KMS-11 (cell line): ENCODE measurements at regions not wholly inside any gene's neighbourhood (a gene's known extent, or its start where the extent isn't known, plus 50 kb on each side); places are given as distances from the start of the nearest gene placed in this dataset.
"Not testable (repeated sequence)": the region's sequence is repeated elsewhere in the genome, so short reads cannot be mapped to it uniquely, and the experiment has no call there.

ENCODE experiments used
- H2AFZ ChIP-seq: fragments of 200-600 bp; sonication (generic); 2 replicates; pipeline ENCODE4 v1.6.1; 2016; ENCODE audit warnings: antibody characterized with exemption, mixed run types, low read depth
- H3K27ac ChIP-seq: fragments of 200-600 bp; sonication (generic); 2 replicates; pipeline ENCODE4 v1.6.1; 2016; ENCODE audit warnings: mild to moderate bottlenecking, mixed run types
- H3K27me3 ChIP-seq: fragments of 200-600 bp; sonication (generic); 2 replicates; pipeline ENCODE4 v1.6.1; 2017; ENCODE audit warnings: mild to moderate bottlenecking, low read depth, mixed run types, moderate library complexity; ENCODE audit not compliant: insufficient read depth
- H3K36me3 ChIP-seq: fragments of 200-600 bp; sonication (generic); 2 replicates; pipeline ENCODE4 v1.6.1; 2017; ENCODE audit warnings: mild to moderate bottlenecking, mixed run types; ENCODE audit not compliant: insufficient read depth
- H3K4me1 ChIP-seq: fragments of 200-600 bp; sonication (generic); 2 replicates; pipeline ENCODE4 v1.6.1; 2016; ENCODE audit warnings: mild to moderate bottlenecking, low read depth, mixed run types; ENCODE audit not compliant: poor library complexity, severe bottlenecking
- H3K4me2 ChIP-seq: fragments of 200-600 bp; sonication (generic); 2 replicates; pipeline ENCODE4 v1.7.0; 2016; ENCODE audit warnings: mild to moderate bottlenecking, mixed run types
- H3K4me3 ChIP-seq: fragments of 200-600 bp; sonication (generic); IDR thresholded peaks from 2 replicates; pipeline ENCODE4 v1.6.1; 2017; ENCODE audit warnings: low read depth, low read length, mixed read lengths; ENCODE audit not compliant: insufficient read depth
- H3K79me2 ChIP-seq: fragments of 200-600 bp; sonication (generic); 2 replicates; pipeline ENCODE4 v1.6.1; 2016; ENCODE audit warnings: low read depth, mixed run types; ENCODE audit not compliant: insufficient read depth
- H3K9ac ChIP-seq: fragments of 200-600 bp; sonication (generic); 2 replicates; pipeline ENCODE4 v1.6.1; 2016; ENCODE audit warnings: mild to moderate bottlenecking, mixed run types
- H4K20me1 ChIP-seq: fragments of 200-600 bp; sonication (generic); 2 replicates; pipeline ENCODE4 v1.6.1; 2016; ENCODE audit warnings: mild to moderate bottlenecking, mixed run types; ENCODE audit not compliant: insufficient read depth
- CTCF ChIP-seq: fragments of 200-600 bp; sonication (generic); conservative IDR thresholded peaks from 2 replicates; pipeline ENCODE4 v1.6.1; 2017; ENCODE audit warnings: low read depth, mild to moderate bottlenecking, antibody characterized with exemption, low read length, moderate library complexity, mixed read lengths

GRCh38 chr2:35821675-35822074 lies 533.9 kb upstream of the CRIM1 start:
- H4K20me1 ChIP-seq, result no peaks in the 10 kb centered on the region
- H3K9ac ChIP-seq, result no peak overlapping the region
- H2AFZ ChIP-seq, result no peak overlapping the region
- no peak overlapping the region for H3K4me3 ChIP-seq
- H3K36me3 ChIP-seq, result no peaks in the 10 kb centered on the region
- H3K79me2 ChIP-seq, result no peaks in the 10 kb centered on the region
- no peak overlapping the region for H3K4me2 ChIP-seq
- no peak for TF ChIP-seq CTCF
- H3K4me1 ChIP-seq, result no peaks in the 10 kb centered on the region
- no peaks in the 10 kb centered on the region for H3K27me3 ChIP-seq
- H3K27ac ChIP-seq, result no peak overlapping the region

GRCh38 chr2:35820391-35820790 lies 535.2 kb upstream of the CRIM1 start:
- Histone ChIP-seq H2AFZ (no peak overlapping the region), H3K27ac (no peak overlapping the region), H3K4me3 (no peak overlapping the region), H3K4me2 (no peak overlapping the region), H3K36me3 (no peaks in the 10 kb centered on the region), H4K20me1 (no peaks in the 10 kb centered on the region), H3K79me2 (no peaks in the 10 kb centered on the region), H3K27me3 (no peaks in the 10 kb centered on the region), H3K9ac (no peak overlapping the region), H3K4me1 (no peaks in the 10 kb centered on the region)
- no peak for TF ChIP-seq CTCF

GRCh38 chr2:35819033-35819432 lies 536.5 kb upstream of the CRIM1 start:
- TF ChIP-seq CTCF, result no peak
- no peaks in the 10 kb centered on the region for H3K4me1 ChIP-seq
- H3K36me3 ChIP-seq, result no peaks in the 10 kb centered on the region
- H3K9ac ChIP-seq, result no peak overlapping the region
- H3K4me2 ChIP-seq, result no peak overlapping the region
- no peaks in the 10 kb centered on the region for H3K79me2 ChIP-seq
- H4K20me1 ChIP-seq, result no peaks in the 10 kb centered on the region
- H2AFZ ChIP-seq, result no peak overlapping the region
- no peaks in the 10 kb centered on the region for H3K27me3 ChIP-seq
- H3K27ac ChIP-seq, result no peak overlapping the region
- H3K4me3 ChIP-seq, result no peak overlapping the region

- not testable (repeated sequence) for H3K4me2 ChIP-seq, H4K20me1 ChIP-seq, H3K9ac ChIP-seq, H3K4me1 ChIP-seq, H3K27ac ChIP-seq, H3K27me3 ChIP-seq, H3K79me2 ChIP-seq, H3K4me3 ChIP-seq, H3K36me3 ChIP-seq, H2AFZ ChIP-seq
Observed at GRCh38 chr2:35818359-35818758, 537.2 kb upstream of the CRIM1 start.

GRCh38 chr2:35814597-35814996 lies 541.0 kb upstream of the CRIM1 start:
- H2AFZ ChIP-seq, H4K20me1 ChIP-seq, H3K27me3 ChIP-seq, H3K4me1 ChIP-seq, H3K4me2 ChIP-seq, H3K4me3 ChIP-seq, H3K79me2 ChIP-seq, H3K36me3 ChIP-seq, H3K27ac ChIP-seq, H3K9ac ChIP-seq: not testable (repeated sequence)
